MM.1S (cell line): ENCODE measurements at regions not wholly inside any gene's neighbourhood (a gene's known extent, or its start where the extent isn't known, plus 50 kb on each side); places are given as distances from the start of the nearest gene placed in this dataset.

Experiments
- CTCF ChIP-seq: fragments of 300-600 bp; sonication (generic); IDR thresholded peaks from 2 replicates; pipeline ENCODE4 v1.5.1; 2016; ENCODE audit warnings: antibody characterized with exemption, low read length, mixed read lengths
- EZH2phosphoT487 ChIP-seq: fragments of 300-600 bp; sonication (generic); IDR thresholded peaks from 2 replicates; pipeline ENCODE4 v1.6.1; 2018; ENCODE audit warnings: antibody characterized with exemption, low read length

- no peak for TF ChIP-seq CTCF
- TF ChIP-seq EZH2phosphoT487 = no peak
Measured at GRCh38 chr4:60822986-60823385, 377.1 kb upstream of the ADGRL3 start.
